BE2C (cell line): ENCODE measurements at regions not wholly inside any gene's neighbourhood (a gene's known extent, or its start where the extent isn't known, plus 50 kb on each side); places are given as distances from the start of the nearest gene placed in this dataset.

Experiments
- DNase-seq: peaks from one replicate; pipeline ENCODE4 v3.0.0-alpha.2; 2020
- H3K27me3 ChIP-seq: fragments of 250-450 bp; sonication (Bioruptor Pico); 2 replicates; pipeline ENCODE4 v1.5.1; 2020; ENCODE audit warnings: mild to moderate bottlenecking
- H3K36me3 ChIP-seq: fragments of 250-450 bp; sonication (Bioruptor Pico); 2 replicates; pipeline ENCODE4 v1.5.1; 2020; ENCODE audit warnings: mild to moderate bottlenecking
- H3K4me1 ChIP-seq: fragments of 250-450 bp; sonication (Bioruptor Pico); 2 replicates; pipeline ENCODE4 v1.5.1; 2020
- H3K4me3 ChIP-seq: 2 replicates; pipeline ENCODE4 v1.5.1; 2011; ENCODE audit warnings: low read depth, low read length
- H3K9me3 ChIP-seq: fragments of 250-450 bp; sonication (Bioruptor Pico); 2 replicates; pipeline ENCODE4 v1.5.1; 2020
- TF ChIP-seq, protein P1 (sequence below): IDR thresholded peaks from 2 replicates; pipeline ENCODE4 v1.5.1; 2012; ENCODE audit warnings: mild to moderate bottlenecking, low read depth, low read length

GRCh38 chr12:84807249-84807648 is 105.3 kb downstream of the SLC6A15 start:
- Histone ChIP-seq H3K4me1 (peaks cover 9% of the 10 kb centered on the region), H3K36me3 (no peaks in the 10 kb centered on the region), H3K4me3 (no peak overlapping the region), H3K9me3 (no peaks in the 10 kb centered on the region), H3K27me3 (no peaks in the 10 kb centered on the region)
- TF ChIP-seq, protein P1, sequence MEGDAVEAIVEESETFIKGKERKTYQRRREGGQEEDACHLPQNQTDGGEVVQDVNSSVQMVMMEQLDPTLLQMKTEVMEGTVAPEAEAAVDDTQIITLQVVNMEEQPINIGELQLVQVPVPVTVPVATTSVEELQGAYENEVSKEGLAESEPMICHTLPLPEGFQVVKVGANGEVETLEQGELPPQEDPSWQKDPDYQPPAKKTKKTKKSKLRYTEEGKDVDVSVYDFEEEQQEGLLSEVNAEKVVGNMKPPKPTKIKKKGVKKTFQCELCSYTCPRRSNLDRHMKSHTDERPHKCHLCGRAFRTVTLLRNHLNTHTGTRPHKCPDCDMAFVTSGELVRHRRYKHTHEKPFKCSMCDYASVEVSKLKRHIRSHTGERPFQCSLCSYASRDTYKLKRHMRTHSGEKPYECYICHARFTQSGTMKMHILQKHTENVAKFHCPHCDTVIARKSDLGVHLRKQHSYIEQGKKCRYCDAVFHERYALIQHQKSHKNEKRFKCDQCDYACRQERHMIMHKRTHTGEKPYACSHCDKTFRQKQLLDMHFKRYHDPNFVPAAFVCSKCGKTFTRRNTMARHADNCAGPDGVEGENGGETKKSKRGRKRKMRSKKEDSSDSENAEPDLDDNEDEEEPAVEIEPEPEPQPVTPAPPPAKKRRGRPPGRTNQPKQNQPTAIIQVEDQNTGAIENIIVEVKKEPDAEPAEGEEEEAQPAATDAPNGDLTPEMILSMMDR = no peak
- no peak for DNase-seq

DNA sequence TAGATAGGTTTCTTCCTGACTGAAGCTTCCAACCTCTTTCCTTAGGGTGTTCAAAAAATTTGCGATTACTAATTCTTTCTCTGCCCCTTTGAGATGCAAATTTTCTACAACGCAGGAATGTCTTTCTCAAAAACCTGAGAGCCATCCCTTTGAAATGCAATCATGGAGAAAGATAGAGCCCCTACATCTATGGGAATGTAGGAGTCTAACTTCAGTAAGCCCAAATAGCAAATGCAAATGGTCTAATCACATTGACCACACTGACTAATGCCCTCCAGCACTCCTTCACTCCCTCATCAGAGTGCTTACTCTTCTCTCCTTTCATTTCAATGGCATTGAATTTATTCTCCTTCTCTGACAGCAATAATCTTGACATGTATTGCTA is 107.1 kb downstream of the SLC6A15 start:
- no peaks in the 10 kb centered on the region for H3K9me3 ChIP-seq
- H3K36me3 ChIP-seq = no peaks in the 10 kb centered on the region
- H3K4me1 ChIP-seq = peaks cover 9% of the 10 kb centered on the region
- H3K27me3 ChIP-seq = no peaks in the 10 kb centered on the region
- DNase-seq = no peak
- TF ChIP-seq, protein P1 = no peak
- no peak overlapping the region for H3K4me3 ChIP-seq

- H3K27me3 ChIP-seq = no peaks in the 10 kb centered on the region
- TF ChIP-seq, protein P1 = no peak
Measured at GRCh38 chr12:84804691-84805473, 107.7 kb downstream of the SLC6A15 start.

DNA sequence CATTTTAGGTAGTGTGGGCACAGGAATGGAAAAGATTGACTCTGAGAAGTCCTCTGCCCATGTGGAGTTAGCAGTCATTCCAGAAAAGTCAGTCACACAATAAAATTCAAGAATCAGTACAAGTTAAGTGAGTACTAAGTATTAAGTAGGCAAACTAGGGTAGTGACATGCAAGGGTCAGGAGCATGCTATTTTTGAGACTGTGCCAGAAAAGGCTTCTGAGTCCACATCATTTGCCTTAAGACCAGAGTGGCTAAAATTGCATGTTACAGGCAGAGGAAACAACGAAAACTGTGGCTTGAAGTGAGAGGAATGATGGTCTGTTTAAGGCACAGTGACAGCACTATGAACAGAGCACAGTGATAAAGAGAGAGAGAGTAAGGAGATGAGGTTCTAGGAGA is 108.9 kb downstream of the SLC6A15 start:
- H3K4me3 ChIP-seq = no peak overlapping the region
- no peak for DNase-seq
- H3K36me3 ChIP-seq = no peaks in the 10 kb centered on the region
- peaks cover 9% of the 10 kb centered on the region for H3K4me1 ChIP-seq
- no peaks in the 10 kb centered on the region for H3K27me3 ChIP-seq
- TF ChIP-seq, protein P1 = no peak
- no peaks in the 10 kb centered on the region for H3K9me3 ChIP-seq

More at GRCh38 chr12:84804691-84805473, 107.7 kb downstream of the SLC6A15 start:
- Histone ChIP-seq H3K9me3 (no peaks in the 10 kb centered on the region), H3K4me1 (peaks cover 9% of the 10 kb centered on the region), H3K4me3 (no peak overlapping the region), H3K36me3 (no peaks in the 10 kb centered on the region)
- DNase-seq = no peak

DNA sequence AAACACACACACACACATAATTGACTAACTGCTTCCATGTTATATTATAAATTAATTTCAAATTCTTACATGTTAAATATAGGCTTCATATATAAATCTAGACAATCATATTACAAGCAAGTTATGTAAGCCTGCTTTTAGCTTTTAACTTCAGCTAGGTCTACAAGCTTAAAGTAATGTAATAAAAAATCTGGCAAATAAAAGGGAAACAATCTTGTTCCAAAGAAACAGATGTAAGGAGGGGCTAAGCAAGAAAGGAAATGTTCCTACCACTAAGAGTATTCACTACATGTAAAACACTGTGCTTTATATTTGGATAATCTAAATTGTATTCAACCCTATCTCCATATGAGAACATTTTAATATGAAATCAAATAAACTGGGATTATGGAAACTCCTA is 110.4 kb downstream of the SLC6A15 start:
- H3K4me1 ChIP-seq = peaks cover 6% of the 10 kb centered on the region
- DNase-seq = no peak
- H3K36me3 ChIP-seq = no peaks in the 10 kb centered on the region
- H3K4me3 ChIP-seq = no peak overlapping the region
- TF ChIP-seq, protein P1 = no peak
- no peaks in the 10 kb centered on the region for H3K9me3 ChIP-seq
- no peaks in the 10 kb centered on the region for H3K27me3 ChIP-seq

- Histone ChIP-seq H3K4me3 (no peak overlapping the region), H3K9me3 (no peaks in the 10 kb centered on the region), H3K36me3 (no peaks in the 10 kb centered on the region), H3K4me1 (peaks cover 4% of the 10 kb centered on the region), H3K27me3 (no peaks in the 10 kb centered on the region)
- no peak for DNase-seq
- TF ChIP-seq, protein P1 = no peak
Measured at GRCh38 chr12:84793558-84794367, 118.8 kb downstream of the SLC6A15 start.
